ENCODE measurements at regions not wholly inside any gene's neighbourhood (a gene's known extent, or its start where the extent isn't known, plus 50 kb on each side); places are given as distances from the start of the nearest gene placed in this dataset.

GRCh38 chr10:35765066-35765527, 123.0 kb upstream of the FZD8 start:
- TF ChIP-seq CTCF (IDR thresholded peaks at IDR 0.05; ENCODE audit: insufficient read depth, low read depth, low read length) (no peak), EZH2 (IDR thresholded peaks at IDR 0.05; ENCODE audit: insufficient read depth, low read length) (no peak)

Data from astrocyte (in vitro differentiated cells and primary cell).